A549 (cell line): ENCODE measurements at regions not wholly inside any gene's neighbourhood (a gene's known extent, or its start where the extent isn't known, plus 50 kb on each side); places are given as distances from the start of the nearest gene placed in this dataset.

Experiments
- ATAC-seq, 2 experiments: fragments of 200-7000 bp in 1 of 2; fragments of >200 bp in 1 of 2; cut with Nextera tagmentation in 1 of 2; cut with Tn5 transposase in 1 of 2; 3 replicates each; pipeline versions ENCODE4 v1.8.0 to v1.9.1; 2018 to 2020; ENCODE audit warnings: mild to moderate bottlenecking in 1 of 2, moderate library complexity in 1 of 2
- CTCF ChIA-PET: fragments of 300-600 bp; sonication (Branson Sonifier 250); formaldehyde crosslinking; extraction: SDS; loops from one replicate; lab custom pipeline; 2021; ENCODE audit warnings: antibody characterized with exemption, inconsistent platforms; lab: Yijun Ruan, JAX
- POLR2A ChIA-PET: fragments of 350-600 bp; formaldehyde crosslinking; extraction: SDS; loops from one replicate; lab custom pipeline; 2021; ENCODE audit warnings: antibody characterized with exemption, inconsistent platforms; lab: Yijun Ruan, JAX
- DNase-seq, 2 experiments: peaks; one replicate each; pipeline versions ENCODE4 v3.0.0 to v3.0.0-alpha.2; 2011 to 2016; ENCODE audit warnings: low read depth in 1 of 2, low spot score in 1 of 2
- FAIRE-seq: peaks from 2 replicates; lab custom pipeline; 2011; peaks lifted over from hg19 to GRCh38; lab: Jason Lieb, UNC
- H3K27ac ChIP-seq, 2 experiments: fragments of >200 bp; sonication (Bioruptor Twin); formaldehyde crosslinking; 3 replicates each; pipeline ENCODE4 v1.5.1; 2016 to 2017
- H3K4me1 ChIP-seq: fragments of >200 bp; sonication (Bioruptor Twin); formaldehyde crosslinking; 3 replicates; pipeline ENCODE4 v1.6.1; 2016
- H3K4me2 ChIP-seq: fragments of >200 bp; sonication (Bioruptor Twin); formaldehyde crosslinking; 3 replicates; pipeline ENCODE4 v1.6.1; 2016
- H3K4me3 ChIP-seq: fragments of >200 bp; sonication (Bioruptor Twin); formaldehyde crosslinking; 3 replicates; pipeline ENCODE4 v1.5.1; 2016
- H3K9me3 ChIP-seq: fragments of >200 bp; sonication (Bioruptor Twin); formaldehyde crosslinking; 3 replicates; pipeline ENCODE4 v1.6.1; 2016
- BHLHE40 ChIP-seq: IDR thresholded peaks from 2 replicates; pipeline ENCODE4 v1.6.1; 2012; ENCODE audit warnings: low read depth, low read length, inconsistent platforms
- CBX8 ChIP-seq: fragments of 200-600 bp; sonication (generic); IDR thresholded peaks from 2 replicates; pipeline ENCODE4 v1.6.1; 2016
- CEBPB ChIP-seq, 2 experiments: fragments of >200 bp in 1 of 2; sonication (Bioruptor Twin) in 1 of 2; formaldehyde crosslinking in 1 of 2; IDR thresholded peaks; 2 replicates each; pipeline ENCODE4 v1.6.1; 2012 to 2016
- CHD2 ChIP-seq: fragments of 150-350 bp; IDR thresholded peaks from 2 replicates; pipeline ENCODE4 v1.6.1; 2014; ENCODE audit warnings: low read length; ENCODE audit not compliant: partially characterized antibody
- EHF ChIP-seq: fragments of 250-450 bp; sonication (Bioruptor Pico); IDR thresholded peaks from 2 replicates; pipeline ENCODE4 v1.5.0; 2020; ENCODE audit warnings: mild to moderate bottlenecking
- EHMT2 ChIP-seq: fragments of 200-600 bp; sonication (generic); IDR thresholded peaks from 2 replicates; pipeline ENCODE4 v1.6.1; 2016; ENCODE audit warnings: antibody characterized with exemption, low read depth, mild to moderate bottlenecking, moderate library complexity
- FOSL2 ChIP-seq, 2 experiments: fragments of 450-650 bp in 1 of 2; fragments of >200 bp in 1 of 2; sonication (Bioruptor Twin) in 1 of 2; formaldehyde crosslinking; IDR thresholded peaks; 2 replicates each; pipeline versions ENCODE4 v1.5.0 to v1.6.1; 2016 to 2020; ENCODE audit warnings: mild to moderate bottlenecking in 1 of 2, moderate library complexity in 1 of 2
- FOXS1 ChIP-seq: fragments of 250-450 bp; sonication (Bioruptor Pico); IDR thresholded peaks from 2 replicates; pipeline ENCODE4 v1.5.0; 2020; ENCODE audit warnings: mild to moderate bottlenecking, moderate library complexity
- HOXB13 ChIP-seq: fragments of 250-450 bp; sonication (Bioruptor Pico); IDR thresholded peaks from 2 replicates; pipeline ENCODE4 v1.5.0; 2020; ENCODE audit warnings: low read depth, mild to moderate bottlenecking, moderate library complexity
- KDM1A ChIP-seq: fragments of 200-600 bp; sonication (generic); IDR thresholded peaks from 2 replicates; pipeline ENCODE4 v1.6.1; 2016; ENCODE audit warnings: low read depth, mild to moderate bottlenecking
- KDM5A ChIP-seq: fragments of 200-600 bp; sonication (generic); IDR thresholded peaks from 2 replicates; pipeline ENCODE4 v1.6.1; 2016; ENCODE audit warnings: antibody characterized with exemption, mild to moderate bottlenecking
- NFE2L2 ChIP-seq: fragments of 150-350 bp; conservative IDR thresholded peaks from 2 replicates; pipeline ENCODE4 v1.6.1; 2014; ENCODE audit warnings: low read length
- NPAS2 ChIP-seq: fragments of 250-450 bp; sonication (Bioruptor Pico); IDR thresholded peaks from 2 replicates; pipeline ENCODE4 v1.8.0; 2022; ENCODE audit warnings: mild to moderate bottlenecking, moderate library complexity, borderline replicate concordance
- POLR2A ChIP-seq: IDR thresholded peaks from 2 replicates; pipeline ENCODE4 v1.6.1; 2012; ENCODE audit warnings: mild to moderate bottlenecking, low read length
- RAD21 ChIP-seq, 2 experiments: fragments of >200 bp in 1 of 2; sonication (Bioruptor Twin) in 1 of 2; formaldehyde crosslinking in 1 of 2; IDR thresholded peaks in 1 of 2; conservative IDR thresholded peaks in 1 of 2; 2 replicates in 1 of 2; 3 replicates in 1 of 2; pipeline ENCODE4 v1.6.1; 2012 to 2018; ENCODE audit warnings: inconsistent platforms in 1 of 2
- RARB ChIP-seq: fragments of 250-450 bp; sonication (Bioruptor Pico); IDR thresholded peaks from 2 replicates; pipeline ENCODE4 v1.8.0; 2021; ENCODE audit warnings: mild to moderate bottlenecking, moderate library complexity
- RCOR1 ChIP-seq: fragments of 150-350 bp; IDR thresholded peaks from 2 replicates; pipeline ENCODE4 v1.6.1; 2014; ENCODE audit warnings: antibody characterized with exemption, low read length, low read depth
- RFX5 ChIP-seq: fragments of 450-650 bp; IDR thresholded peaks from 2 replicates; pipeline ENCODE4 v1.7.1; 2014; ENCODE audit warnings: antibody characterized with exemption, mild to moderate bottlenecking, moderate library complexity
- SMC3 ChIP-seq: fragments of >200 bp; sonication (Bioruptor Twin); formaldehyde crosslinking; IDR thresholded peaks from 3 replicates; pipeline ENCODE4 v1.6.1; 2018; ENCODE audit warnings: inconsistent platforms
- SREBF2 ChIP-seq: fragments of 450-650 bp; IDR thresholded peaks from 2 replicates; pipeline ENCODE4 v1.6.1; 2014; ENCODE audit warnings: mild to moderate bottlenecking, moderate library complexity
- TFCP2L1 ChIP-seq: fragments of 250-450 bp; sonication (Bioruptor Pico); IDR thresholded peaks from 2 replicates; pipeline ENCODE4 v1.5.0; 2021; ENCODE audit warnings: mild to moderate bottlenecking
- ZC3H11A ChIP-seq: fragments of 450-650 bp; IDR thresholded peaks from 2 replicates; pipeline ENCODE4 v1.6.1; 2014; ENCODE audit warnings: antibody characterized with exemption, mild to moderate bottlenecking
- ZNF302 ChIP-seq: fragments of 250-450 bp; sonication (Bioruptor Pico); IDR thresholded peaks from 2 replicates; pipeline ENCODE4 v1.9.0; 2021; ENCODE audit warnings: inconsistent platforms, mild to moderate bottlenecking, moderate library complexity
- WGBS: methylation state at CpG from one replicate; pipeline ENCODE4 v1.1.6; 2017; ENCODE audit errors: missing lambda C conversion rate; 5-methylcytosine and 5-hydroxymethylcytosine counted together
- TF ChIP-seq, protein P1 (sequence below): fragments of 250-450 bp; sonication (Bioruptor Pico); IDR thresholded peaks from 2 replicates; pipeline ENCODE4 v1.5.0; 2020; ENCODE audit warnings: low read depth, mild to moderate bottlenecking, moderate library complexity
- TF ChIP-seq, protein P2 (sequence below): fragments of >200 bp; sonication (Bioruptor Twin); formaldehyde crosslinking; IDR thresholded peaks from 2 replicates; pipeline ENCODE4 v1.6.1; 2016

DNA sequence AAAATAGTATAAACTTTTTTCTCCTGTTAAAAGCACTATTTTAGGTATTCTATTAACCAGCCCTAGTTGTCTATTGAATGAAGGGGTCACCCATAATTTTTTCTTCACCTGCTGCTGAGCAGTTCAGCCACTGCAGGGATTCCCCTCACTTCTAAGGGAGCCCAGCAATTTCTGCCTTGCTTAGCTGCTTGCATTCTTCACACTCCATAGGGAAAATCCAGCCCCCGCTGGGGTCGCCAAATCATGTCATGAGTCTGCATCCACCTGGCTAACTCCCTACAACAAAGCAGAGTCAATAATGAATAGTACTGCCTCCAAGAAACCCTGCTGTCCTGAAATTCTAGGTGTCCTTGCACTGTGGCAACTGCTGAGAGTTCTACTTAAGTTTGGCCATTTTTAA, 886.5 kb downstream of the CDY2B start:
- DNase-seq = no peak
- ChIA-PET POLR2A (no interaction called here), CTCF (no interaction called here)
- Histone ChIP-seq H3K9me3 (no peaks in the 10 kb centered on the region), H3K4me3 (no peak overlapping the region), H3K4me2 (no peak overlapping the region), H3K27ac (no peak overlapping the region), H3K4me1 (no peaks in the 10 kb centered on the region)
- 0% methylated on average over 2 of the region's 2 CpGs for WGBS
- no peak for FAIRE-seq
- ATAC-seq = no peak
- TF ChIP-seq POLR2A (no peak), RAD21 (conservative IDR thresholded peaks at IDR 0.05 in 1 of 2, IDR thresholded peaks at IDR 0.05 in 1 of 2) (no peak), RARB (CRISPR knock-in tag) (no peak), ZNF302 (CRISPR knock-in tag) (no peak), NFE2L2 (no peak), TFCP2L1 (CRISPR knock-in tag) (no peak), KDM1A (no peak), ZC3H11A (no peak), BHLHE40 (no peak), RFX5 (no peak)

DNA sequence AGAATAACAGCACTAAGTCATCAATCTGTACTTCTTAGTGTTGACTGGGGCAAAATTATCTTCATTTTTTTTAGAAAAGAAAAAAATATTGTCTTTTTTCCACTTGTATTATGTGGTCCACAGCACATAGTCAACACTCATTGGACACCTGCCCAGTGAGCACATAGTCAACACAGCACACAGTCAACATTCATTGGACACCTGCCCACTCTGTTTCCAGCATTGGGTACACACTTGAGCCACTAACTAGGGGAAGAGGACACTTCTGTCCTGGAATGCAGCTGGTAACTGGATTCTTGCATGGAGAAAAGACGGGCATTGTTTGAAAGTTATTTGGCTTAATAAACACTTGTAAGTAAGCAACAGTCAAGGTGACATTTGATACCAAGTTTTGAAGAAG, 898.2 kb downstream of the CDY2B start:
- no peak for ATAC-seq
- ChIA-PET CTCF (no interaction called here), POLR2A (no interaction called here)
- no peaks in the 10 kb centered on the region for H3K4me1 ChIP-seq
- DNase-seq = no peak
- FAIRE-seq = no peak
- no peak overlapping the region for H3K27ac ChIP-seq
- H3K4me2 ChIP-seq = no peak overlapping the region
- H3K9me3 ChIP-seq = no peaks in the 10 kb centered on the region
- H3K4me3 ChIP-seq = no peak overlapping the region
- 0% methylated on average over 1 of the region's 1 CpG for WGBS
- TF ChIP-seq CBX8 = no peak

DNA sequence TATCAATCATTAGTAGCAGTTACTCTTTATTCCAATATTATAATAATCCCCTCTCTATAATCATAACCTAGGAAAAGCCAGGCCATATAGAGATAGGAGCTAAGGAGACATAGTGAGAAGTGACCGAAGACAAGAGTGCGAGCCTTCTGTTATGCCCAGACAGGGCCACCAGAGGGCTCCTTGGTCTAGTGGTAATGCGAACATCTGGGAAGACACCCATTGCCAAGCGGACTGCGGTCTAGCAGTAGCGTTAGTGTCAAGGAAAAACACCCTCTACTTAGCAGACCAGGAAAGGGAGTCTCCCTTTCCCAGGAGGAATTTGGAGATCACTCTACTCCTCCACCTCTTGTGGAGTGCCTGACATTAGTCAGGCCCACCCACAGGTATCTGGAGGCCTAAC, 920.9 kb downstream of the CDY2B start:
- ATAC-seq = no peak
- POLR2A ChIA-PET = no interaction called here
- TF ChIP-seq RCOR1 (no peak), NPAS2 (CRISPR knock-in tag) (no peak), EHF (CRISPR knock-in tag) (no peak), KDM1A (no peak), ZNF302 (CRISPR knock-in tag) (no peak), CEBPB (IDR thresholded peaks at IDR 0.05) (no peak), FOXS1 (CRISPR knock-in tag) (no peak)
- TF ChIP-seq, protein P1, sequence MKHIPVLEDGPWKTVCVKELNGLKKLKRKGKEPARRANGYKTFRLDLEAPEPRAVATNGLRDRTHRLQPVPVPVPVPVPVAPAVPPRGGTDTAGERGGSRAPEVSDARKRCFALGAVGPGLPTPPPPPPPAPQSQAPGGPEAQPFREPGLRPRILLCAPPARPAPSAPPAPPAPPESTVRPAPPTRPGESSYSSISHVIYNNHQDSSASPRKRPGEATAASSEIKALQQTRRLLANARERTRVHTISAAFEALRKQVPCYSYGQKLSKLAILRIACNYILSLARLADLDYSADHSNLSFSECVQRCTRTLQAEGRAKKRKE (CRISPR knock-in tag) = no peak
- Histone ChIP-seq H3K27ac (no peak overlapping the region), H3K4me3 (no peak overlapping the region), H3K4me2 (no peak overlapping the region), H3K4me1 (no peaks in the 10 kb centered on the region), H3K9me3 (no peaks in the 10 kb centered on the region)
- no peak for FAIRE-seq
- 30% methylated on average over 3 of the region's 6 CpGs for WGBS
- CTCF ChIA-PET = no interaction called here
- DNase-seq = peak in 1 of 2 experiments; percentile 13

DNA sequence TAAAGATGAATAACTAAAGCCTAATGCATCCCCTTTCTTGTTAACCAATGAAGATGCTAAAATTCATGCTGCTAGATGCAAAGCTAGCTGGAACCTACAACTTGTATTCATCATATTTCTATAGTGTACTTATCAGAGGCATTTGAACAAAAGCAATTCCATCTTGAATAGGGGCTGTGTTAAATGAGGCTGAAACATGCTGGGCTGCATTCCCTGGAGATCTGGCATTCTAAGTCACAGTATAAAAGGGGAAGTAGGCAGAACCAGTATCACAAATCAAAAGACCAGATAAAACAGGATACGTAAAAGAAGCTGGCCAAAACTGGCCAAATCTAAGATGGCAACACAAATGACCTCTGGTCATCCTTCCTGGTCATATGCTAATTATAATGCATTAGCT, 932.8 kb downstream of the CDY2B start:
- ATAC-seq = no peak
- TF ChIP-seq EHMT2 (no peak), ZNF302 (CRISPR knock-in tag) (no peak), RFX5 (no peak), RCOR1 (no peak), KDM5A (no peak), RAD21 (conservative IDR thresholded peaks at IDR 0.05 in 1 of 2, IDR thresholded peaks at IDR 0.05 in 1 of 2) (no peak), CHD2 (no peak), SREBF2 (no peak), EHF (CRISPR knock-in tag) (no peak), SMC3 (no peak), HOXB13 (CRISPR knock-in tag) (no peak), FOSL2 (IDR thresholded peaks at IDR 0.05) (no peak), FOSL2 (CRISPR knock-in tag; IDR thresholded peaks at IDR 0.05) (no peak)
- TF ChIP-seq, protein P2, sequence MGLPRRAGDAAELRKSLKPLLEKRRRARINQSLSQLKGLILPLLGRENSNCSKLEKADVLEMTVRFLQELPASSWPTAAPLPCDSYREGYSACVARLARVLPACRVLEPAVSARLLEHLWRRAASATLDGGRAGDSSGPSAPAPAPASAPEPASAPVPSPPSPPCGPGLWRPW = no peak
- TF ChIP-seq, protein P1 (CRISPR knock-in tag) = no peak
- TF ChIP-seq, all 56 proteins: peak for 0
- DNase-seq (no peak), FAIRE-seq (no peak)
- Histone ChIP-seq H3K4me2 (no peak overlapping the region), H3K4me1 (no peaks in the 10 kb centered on the region), H3K9me3 (no peaks in the 10 kb centered on the region), H3K4me3 (no peak overlapping the region), H3K27ac (no peak overlapping the region)
- ChIA-PET POLR2A (no interaction called here), CTCF (no interaction called here)
- 0% methylated on average over 1 of the region's 1 CpG for WGBS
